A172 (cell line): ENCODE measurements at regions not wholly inside any gene's neighbourhood (a gene's known extent, or its start where the extent isn't known, plus 50 kb on each side); places are given as distances from the start of the nearest gene placed in this dataset.
"Not testable (repeated sequence)": the region's sequence is repeated elsewhere in the genome, so short reads cannot be mapped to it uniquely, and the experiment has no call there.

Source experiments
- DNase-seq: peaks from one replicate; pipeline ENCODE4 v3.0.0-alpha.2; 2015; ENCODE audit warnings: low spot score

DNA sequence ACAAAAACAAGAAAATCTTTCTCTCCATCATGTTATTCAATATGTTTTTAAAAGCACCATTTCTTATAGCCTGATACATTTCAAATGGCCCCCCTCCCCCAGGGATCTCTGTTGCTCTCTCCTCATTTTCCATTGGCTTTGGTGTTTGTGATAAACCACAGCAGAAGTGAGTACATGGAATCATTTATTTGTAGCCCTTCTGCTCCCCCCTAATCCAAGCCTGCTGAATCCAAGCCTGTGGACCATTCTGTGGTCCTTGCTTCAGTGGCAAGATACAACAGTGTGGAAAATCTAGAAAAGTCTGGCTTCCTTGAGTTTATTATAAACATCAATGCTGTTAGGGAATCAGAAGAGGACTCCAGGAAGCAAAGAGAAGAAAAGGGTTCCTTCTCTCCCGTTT lies 737.2 kb upstream of the TPTE start:
- DNase-seq = not testable (repeated sequence)

DNA sequence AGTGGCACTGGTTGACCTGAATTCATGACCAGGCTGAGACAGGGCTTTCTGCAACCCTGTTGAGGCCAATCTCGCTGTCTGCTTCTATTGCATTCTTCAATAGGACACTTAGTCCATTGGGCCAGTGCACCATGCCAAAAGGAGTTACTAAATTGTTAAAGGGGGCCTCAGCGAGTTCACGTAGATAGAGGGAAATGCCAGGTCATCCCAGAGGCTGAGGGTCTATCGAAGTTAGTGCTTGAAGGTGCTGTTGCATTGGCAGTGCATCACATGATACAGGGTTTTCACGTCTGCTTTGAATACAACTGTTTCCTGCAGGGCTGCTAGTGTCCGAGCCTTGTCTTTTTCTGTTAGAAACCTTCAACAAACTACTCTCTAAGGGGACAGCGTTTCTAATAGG lies 735.3 kb upstream of the TPTE start:
- DNase-seq = not testable (repeated sequence)

DNA sequence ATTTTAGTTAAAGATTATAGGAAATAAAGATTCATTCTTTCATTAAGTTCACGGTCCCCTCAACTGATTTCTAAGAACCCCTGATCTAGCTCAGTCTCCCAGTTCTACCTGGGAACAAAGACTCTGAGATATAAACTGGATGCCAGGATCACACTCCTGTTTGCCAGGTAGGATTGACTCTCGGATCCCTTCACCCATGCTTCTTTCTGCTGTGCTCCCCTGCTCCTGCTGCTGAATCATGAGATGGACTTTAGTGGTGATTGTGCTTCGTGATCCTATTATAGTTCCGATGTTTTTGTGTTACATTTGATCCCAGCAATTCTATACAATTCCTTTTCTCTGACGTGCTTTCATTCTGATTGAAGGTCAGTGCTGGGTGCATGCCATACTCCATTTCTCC lies 733.1 kb upstream of the TPTE start:
- not testable (repeated sequence) for DNase-seq

DNA sequence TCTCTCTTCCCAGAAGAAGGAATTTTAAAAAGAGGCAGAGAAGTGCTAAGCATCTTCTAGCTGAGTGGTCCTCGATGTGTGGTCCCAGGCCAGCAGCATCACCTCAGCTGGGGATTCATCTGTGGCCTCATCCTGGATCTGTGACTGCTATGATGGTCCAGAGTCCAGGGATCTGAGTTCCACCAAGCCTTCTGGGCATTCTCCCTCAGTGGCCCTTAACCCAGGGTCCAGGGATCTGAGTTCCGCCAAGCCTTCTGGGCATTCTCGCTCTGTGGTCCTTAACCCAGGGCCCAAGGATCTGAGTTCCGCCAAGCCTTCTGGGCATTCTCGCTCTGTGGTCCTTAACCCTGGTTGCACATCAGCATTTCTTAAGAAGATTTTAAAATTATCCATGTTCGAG lies 731.0 kb upstream of the TPTE start:
- not testable (repeated sequence) for DNase-seq

DNA sequence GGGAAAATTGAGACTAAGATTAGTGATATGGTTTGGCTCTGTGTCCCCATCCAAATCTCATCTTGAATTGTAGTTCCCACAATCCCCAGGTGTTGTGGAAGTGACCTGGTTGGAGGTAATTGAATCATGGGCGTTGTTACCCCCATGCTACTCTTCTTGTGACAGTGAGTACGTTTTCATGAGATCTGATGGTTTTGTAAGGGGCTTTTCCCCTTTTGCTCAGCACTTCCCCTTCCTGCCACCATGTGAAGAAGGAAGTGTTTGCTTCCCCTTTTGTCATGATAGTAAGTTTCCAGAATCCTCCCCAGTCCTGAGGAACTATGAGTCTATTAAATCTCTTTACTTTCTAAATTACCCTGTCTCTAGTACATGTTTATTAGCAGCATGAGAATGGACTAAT lies 729.9 kb upstream of the TPTE start:
- DNase-seq = not testable (repeated sequence)

DNA sequence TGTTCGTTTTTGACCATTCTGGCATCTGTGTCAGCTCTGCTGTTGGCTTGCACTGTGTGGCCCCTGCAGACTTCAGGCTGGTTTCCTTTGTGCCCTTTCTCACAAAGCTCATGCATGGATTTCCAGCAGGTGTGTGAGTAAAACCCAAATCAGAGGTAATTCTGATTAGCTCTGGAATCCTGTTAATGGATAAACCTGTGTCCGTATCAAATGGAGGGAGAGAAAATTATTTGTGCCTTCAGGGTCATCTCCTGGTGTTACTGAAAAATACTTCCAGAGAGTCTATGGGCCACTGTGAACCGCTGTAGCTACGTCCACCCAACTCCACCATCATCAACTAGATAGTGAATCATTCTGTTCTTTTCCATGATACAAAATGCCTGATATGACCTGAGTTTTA lies 726.1 kb upstream of the TPTE start:
- DNase-seq = not testable (repeated sequence)

DNA sequence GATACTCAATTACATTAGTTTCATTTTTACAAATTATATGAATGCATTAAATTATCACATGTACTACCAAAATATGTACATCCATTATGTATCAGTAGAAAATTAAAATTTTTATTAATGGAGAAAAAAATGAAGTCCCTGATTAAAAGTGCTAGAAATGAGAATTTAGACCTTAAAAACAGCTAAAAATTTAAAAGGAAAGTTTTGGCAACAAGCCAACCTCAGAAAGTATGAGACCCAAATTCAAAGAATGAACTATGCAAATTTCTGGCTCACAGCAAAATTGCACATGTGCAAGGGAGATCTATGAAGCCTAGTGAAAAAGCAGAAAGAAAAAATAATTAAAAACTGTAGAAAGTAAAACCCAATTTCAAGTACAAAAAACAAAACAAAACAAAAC lies 725.1 kb upstream of the TPTE start:
- DNase-seq = not testable (repeated sequence)

DNA sequence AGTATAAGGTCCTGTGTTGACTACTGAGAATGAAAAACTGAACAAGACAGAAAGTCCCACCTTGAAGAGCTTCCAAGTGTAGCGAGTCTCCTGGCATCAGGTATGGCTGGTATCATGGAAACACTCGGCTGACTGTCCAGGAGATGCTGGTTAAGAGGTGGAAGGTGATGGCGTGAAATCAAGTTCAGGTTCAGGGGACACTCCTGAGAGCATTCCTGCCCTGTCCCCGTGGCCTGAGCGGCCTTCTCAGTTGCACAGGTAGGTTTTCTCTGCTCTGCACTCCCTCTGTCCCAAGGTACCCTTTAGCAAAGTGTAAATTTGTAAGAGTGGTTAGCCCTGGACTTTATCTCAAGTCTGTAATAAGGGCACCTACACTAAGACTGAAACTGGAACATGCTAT lies 713.7 kb upstream of the TPTE start:
- DNase-seq = not testable (repeated sequence)

DNA sequence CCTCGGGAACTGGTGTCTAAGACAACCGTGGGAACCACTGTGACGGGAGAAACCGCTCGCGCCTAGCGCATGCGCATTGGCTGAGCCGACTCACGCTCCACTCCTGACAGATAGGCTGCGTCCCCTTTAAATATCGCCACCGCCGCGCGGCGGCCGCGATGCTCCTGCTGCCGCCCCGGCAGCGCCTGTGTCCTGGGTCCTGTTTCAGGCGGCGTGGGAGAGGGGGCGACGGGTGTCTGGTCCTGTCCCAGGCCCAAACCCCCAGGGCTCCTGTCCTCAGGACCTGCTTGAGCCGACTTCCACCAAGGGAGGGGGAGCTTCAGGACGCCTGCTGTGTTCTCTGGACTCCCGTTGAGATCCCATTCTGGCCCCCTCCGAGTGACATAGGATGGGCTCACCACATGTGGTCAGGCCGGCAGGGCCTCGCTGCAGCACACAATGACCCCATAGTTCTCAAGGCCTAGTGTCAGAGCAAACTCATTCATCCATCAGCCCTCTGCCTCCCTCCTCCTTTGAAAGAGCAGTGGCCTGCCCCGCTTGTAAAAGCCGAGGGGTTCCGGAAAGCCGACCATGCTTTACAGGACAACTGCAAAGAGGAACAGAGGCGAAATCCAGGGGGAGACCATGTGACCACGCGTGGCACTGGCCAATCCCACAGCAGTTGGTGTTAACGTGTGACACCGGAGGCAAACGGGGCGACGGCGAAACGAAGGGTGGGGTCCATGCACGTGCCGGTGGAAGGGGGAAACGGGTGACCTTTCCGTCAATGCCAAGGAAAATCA lies 710.0 kb upstream of the TPTE start:
- DNase-seq = not testable (repeated sequence)

DNA sequence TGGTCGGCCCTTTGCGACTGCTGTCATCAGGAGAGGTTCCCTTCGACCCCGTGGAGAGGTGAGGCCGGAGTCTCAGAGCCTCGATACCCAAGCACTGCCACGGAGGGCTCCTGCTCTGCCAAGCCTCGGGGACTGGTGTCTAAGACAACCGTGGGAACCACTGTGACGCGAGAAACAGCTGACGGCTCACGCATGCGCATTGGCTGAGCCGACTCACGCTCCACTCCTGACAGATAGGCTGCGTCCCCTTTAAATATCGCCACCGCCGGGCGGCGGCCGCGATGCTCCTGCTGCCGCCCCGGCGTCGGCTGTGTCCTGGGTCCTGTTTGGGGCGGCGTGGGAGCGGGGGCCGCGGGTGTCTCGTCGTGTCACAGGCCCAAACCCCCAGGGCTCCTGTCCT lies 708.9 kb upstream of the TPTE start:
- DNase-seq = not testable (repeated sequence)

DNA sequence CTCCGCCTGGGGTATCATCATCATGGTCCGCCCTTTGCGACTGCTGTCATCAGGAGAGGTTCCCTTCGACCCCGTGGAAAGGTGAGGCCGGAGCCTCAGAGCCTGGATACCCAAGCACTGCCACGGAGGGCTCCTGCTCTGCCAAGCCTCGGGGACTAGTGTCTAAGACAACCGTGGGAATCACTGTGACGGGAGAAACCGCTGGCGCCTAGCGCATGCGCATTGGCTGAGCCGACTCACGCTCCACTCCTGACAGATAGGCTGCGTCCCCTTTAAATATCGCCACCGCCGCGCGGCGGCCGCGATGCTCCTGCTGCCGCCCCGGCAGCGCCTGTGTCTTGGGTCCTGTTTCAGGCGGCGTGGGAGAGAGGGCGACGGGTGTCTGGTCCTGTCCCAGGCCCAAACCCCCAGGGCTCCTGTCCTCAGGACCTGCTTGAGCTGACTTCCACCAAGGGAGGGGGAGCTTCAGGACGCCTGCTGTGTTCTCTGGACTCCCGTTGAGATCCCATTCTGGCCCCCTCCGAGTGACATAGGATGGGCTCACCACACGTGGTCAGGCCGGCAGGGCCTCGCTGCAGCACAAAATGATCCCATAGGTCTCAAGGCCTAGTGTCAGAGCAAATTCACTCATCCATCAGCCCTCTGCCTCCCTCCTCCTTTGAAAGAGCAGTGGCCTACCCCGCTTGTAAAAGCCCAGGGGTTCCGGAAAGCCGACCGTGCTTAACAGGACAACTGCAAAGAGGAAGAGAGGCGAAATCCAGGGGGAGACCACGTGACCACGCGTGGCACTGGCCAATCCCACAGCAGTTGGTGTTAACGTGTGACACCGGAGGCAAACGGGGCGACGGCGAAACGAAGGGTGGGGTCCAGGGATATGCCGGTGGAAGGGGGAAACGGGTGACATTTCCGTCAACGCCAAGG lies 707.2 kb upstream of the TPTE start:
- not testable (repeated sequence) for DNase-seq

DNA sequence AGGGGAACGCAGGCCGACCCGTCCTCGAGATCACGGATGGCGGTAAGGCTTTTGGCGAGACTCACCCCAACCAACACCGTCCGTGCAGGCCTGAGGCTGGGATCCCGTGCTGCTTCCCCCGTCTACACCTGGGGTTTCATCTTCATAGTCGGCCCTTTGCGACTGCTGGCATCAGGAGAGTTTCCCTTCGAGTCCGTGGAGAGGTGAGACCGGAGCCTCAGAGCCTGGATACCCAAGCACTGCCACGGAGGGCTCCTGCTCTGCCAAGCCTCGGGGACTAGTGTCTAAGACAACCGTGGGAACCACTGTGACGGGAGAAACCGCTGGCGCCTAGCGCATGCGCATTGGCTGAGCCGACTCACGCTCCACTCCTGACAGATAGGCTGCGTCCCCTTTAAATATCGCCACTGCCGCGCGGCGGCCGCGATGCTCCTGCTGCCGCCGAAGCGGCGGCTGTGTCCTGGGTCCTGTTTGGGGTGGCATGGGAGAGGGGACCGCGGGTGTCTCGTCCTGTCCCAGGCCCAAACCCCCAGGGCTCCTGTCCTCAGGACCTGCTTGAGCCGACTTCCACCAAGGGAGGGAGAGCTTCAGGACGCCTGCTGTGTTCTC lies 706.1 kb upstream of the TPTE start:
- not testable (repeated sequence) for DNase-seq

DNA sequence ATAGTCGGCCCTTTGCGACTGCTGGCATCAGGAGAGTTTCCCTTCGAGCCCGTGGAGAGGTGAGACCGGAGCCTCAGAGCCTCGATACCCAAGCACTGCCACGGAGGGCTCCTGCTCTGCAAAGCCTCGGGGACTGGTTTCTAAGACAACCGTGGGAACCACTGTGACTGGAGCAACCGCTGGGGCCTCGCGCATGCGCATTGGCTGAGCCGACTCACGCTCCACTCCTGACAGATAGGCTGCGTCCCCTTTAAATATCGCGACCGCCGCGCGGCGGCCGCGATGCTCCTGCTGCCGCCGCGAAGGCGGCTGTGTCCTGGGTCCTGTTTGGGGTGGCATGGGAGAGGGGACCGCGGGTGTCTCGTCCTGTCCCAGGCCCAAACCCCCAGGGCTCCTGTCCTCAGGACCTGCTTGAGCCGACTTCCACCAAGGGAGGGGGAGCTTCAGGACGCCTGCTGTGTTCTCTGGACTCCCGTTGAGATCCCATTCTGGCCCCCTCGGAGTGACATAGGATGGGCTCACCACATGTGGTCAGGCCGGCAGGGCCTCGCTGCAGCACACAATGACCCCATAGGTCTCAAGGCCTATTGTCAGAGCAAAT lies 704.5 kb upstream of the TPTE start:
- DNase-seq = not testable (repeated sequence)

DNA sequence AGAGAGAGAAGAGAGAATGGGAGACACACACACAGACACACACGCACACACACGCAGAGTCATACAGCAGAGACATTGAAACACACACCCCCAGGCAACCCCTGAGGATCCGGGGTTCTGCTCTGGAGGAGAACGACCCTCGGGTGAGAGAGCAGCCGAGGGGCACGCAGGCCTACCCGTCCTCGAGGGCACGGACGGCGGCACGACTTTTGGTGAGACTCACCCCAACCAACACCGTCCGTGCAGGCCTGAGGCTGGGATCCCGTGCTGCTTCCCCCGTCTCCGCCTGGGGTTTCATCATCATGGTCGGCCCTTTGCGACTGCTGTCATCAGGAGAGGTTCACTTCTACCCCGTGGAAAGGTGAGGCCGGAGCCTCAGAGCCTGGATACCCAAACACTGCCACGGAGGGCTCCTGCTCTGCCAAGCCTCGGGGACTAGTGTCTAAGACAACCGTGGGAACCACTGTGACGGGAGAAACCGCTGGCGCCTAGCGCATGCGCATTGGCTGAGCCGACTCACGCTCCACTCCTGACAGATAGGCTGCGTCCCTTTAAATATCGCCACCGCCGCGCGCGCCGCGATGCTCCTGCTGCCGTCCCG lies 703.4 kb upstream of the TPTE start:
- not testable (repeated sequence) for DNase-seq

DNA sequence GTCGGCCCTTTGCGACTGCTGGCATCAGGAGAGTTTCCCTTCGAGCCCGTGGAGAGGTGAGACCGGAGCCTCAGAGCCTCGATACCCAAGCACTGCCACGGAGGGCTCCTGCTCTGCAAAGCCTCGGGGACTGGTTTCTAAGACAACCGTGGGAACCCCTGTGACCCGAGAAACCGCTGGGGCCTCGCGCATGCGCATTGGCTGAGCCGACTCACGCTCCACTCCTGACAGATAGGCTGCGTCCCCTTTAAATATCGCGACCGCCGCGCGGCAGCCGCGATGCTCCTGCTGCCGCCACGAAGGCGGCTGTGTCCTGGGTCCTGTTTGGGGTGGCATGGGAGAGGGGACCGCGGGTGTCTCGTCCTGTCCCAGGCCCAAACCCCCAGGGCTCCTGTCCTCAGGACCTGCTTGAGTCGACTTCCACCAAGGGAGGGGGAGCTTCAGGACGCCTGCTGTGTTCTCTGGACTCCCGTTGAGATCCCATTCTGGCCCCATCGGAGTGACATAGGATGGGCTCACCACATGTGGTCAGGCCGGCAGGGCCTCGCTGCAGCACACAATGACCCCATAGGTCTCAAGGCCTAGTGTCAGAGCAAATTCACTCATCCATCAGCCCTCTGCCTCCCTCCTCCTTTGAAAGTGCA lies 701.7 kb upstream of the TPTE start:
- not testable (repeated sequence) for DNase-seq

DNA sequence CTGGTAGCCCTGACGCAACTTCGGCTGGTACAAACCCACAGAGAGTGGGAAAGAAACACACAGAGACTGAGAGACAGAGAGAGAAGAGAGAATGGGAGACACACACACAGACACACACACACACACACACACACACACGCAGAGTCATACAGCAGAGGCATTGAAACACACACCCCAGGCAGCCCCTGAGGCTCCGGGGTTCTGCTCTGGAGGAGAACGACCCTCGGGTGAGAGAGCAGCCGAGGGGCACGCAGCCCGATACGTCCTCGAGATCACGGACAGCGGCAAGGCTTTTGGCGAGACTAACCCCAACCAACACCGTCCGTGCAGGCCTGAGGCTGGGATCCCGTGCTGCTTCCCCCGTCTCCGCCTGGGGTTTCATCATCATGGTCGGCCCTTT lies 700.8 kb upstream of the TPTE start:
- DNase-seq = not testable (repeated sequence)

DNA sequence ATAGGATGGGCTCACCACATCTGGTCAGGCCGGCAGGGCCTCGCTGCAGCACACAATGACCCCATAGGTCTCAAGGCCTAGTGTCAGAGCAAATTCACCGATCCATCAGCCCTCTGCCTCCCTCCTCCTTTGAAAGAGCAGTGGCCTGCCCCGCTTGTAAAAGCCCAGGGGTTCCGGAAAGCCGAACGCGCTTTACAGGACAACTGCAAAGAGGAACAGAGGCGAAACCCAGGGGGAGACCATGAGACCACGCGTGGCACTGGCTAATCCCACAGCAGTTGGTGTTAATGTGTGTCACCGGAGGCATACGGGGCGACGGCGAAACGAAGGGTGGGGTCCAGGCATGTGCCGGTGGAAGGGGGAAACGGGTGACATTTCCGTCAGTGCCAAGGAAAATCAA lies 699.9 kb upstream of the TPTE start:
- DNase-seq = not testable (repeated sequence)

DNA sequence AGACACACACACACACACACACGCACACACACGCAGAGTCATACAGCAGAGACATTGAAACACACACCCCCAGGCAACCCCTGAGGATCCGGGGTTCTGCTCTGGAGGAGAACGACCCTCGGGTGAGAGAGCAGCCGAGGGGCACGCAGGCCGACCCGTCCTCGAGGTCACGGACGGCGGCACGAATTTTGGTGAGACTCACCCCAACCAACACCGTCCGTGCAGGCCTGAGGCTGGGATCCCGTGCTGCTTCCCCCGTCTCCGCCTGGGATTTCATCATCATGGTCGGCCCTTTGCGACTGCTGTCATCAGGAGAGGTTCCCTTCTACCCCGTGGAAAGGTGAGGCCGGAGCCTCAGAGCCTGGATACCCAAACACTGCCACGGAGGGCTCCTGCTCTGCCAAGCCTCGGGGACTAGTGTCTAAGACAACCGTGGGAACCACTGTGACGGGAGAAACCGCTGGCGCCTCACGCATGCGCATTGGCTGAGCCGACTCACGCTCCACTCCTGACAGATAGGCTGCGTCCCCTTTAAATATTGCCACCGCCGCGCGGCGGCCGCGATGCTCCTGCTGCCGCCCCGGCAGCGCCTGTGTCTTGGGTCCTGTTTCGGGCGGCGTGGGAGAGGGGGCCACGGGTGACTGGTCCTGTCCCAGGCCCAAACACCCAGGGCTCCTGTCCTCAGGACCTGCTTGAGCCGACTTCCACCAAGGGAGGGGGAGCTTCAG lies 699.1 kb upstream of the TPTE start:
- not testable (repeated sequence) for DNase-seq

DNA sequence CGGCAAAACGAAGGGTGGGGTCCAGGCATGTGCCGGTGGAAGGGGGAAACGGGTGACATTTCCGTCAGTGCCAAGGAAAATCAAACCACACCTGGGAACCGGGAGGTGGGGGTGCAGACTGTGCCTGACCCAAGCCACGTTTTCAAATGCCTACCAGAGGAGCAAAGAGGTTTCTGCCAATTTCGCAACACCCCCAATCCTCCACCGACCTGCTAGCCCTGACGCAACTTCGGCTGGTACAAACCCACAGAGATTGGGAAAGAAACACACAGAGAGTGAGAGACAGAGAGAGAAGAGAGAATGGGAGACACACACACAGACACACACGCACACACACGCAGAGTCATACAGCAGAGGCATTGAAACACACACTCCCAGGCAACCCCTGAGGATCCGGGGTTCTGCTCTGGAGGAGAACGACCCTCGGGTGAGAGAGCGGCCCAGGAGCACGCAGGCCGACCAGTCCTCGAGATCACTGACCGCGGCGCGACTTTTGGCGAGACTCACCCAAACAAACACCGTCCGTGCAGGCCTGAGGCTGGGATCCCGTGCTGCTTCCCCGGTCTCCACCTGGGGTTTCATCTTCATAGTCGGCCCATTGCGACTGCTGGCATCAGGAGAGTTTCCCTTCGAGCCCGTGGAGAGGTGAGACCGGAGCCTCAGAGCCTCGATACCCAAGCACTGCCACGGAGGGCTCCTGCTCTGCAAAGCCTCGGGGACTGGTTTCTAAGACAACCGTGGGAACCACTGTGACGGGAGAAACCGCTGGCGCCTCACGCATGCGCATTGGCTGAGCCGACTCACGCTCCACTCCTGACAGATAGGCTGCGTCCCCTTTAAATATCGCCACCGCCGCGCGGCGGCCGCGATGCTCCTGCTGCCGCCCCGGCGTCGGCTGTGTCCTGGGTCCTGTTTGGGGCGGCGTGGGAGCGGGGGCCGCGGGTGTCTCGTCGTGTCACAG lies 697.9 kb upstream of the TPTE start:
- DNase-seq = not testable (repeated sequence)
